NB4 (cell line): ENCODE measurements at regions not wholly inside any gene's neighbourhood (a gene's known extent, or its start where the extent isn't known, plus 50 kb on each side); places are given as distances from the start of the nearest gene placed in this dataset.

Experiments used
- DNase-seq: peaks from one replicate; pipeline ENCODE4 v3.0.0; 2010; ENCODE audit warnings: low read depth
- H3K4me3 ChIP-seq: one replicate; pipeline ENCODE4 v1.5.1; 2011; ENCODE audit warnings: mild to moderate bottlenecking, low read depth, low read length, moderate library complexity
- CTCF ChIP-seq: IDR thresholded peaks from one replicate; pipeline ENCODE4 v1.5.1; 2012; ENCODE audit warnings: low read depth, low read length
- MAX ChIP-seq: IDR thresholded peaks from 2 replicates; pipeline ENCODE4 v1.6.1; 2011; ENCODE audit warnings: low read depth, low read length
- MYC ChIP-seq: IDR thresholded peaks from 2 replicates; pipeline ENCODE4 v1.6.1; 2011; ENCODE audit warnings: low read depth, low read length
- POLR2A ChIP-seq: IDR thresholded peaks from 2 replicates; pipeline ENCODE4 v1.6.1; 2011; ENCODE audit warnings: mild to moderate bottlenecking; ENCODE audit not compliant: insufficient read length; ENCODE audit errors: extremely low read depth

GRCh38 chr2:226618875-226619605 is 180.6 kb downstream of the IRS1 start:
- no peak for TF ChIP-seq POLR2A
- no peak for TF ChIP-seq MYC
- no peak for TF ChIP-seq CTCF
- TF ChIP-seq MAX, result no peak
- H3K4me3 ChIP-seq, result no peak overlapping the region
- no peak for DNase-seq

GRCh38 chr2:226618544-226618874 is 181.1 kb downstream of the IRS1 start:
- TF ChIP-seq MAX (no peak), POLR2A (no peak), MYC (no peak), CTCF (no peak)
- DNase-seq, result no peak
- H3K4me3 ChIP-seq, result no peak overlapping the region

GRCh38 chr2:226615891-226616290 is 183.7 kb downstream of the IRS1 start:
- no peak for TF ChIP-seq MYC
- TF ChIP-seq MAX, result no peak
- TF ChIP-seq CTCF, result no peak
- TF ChIP-seq POLR2A, result no peak
- H3K4me3 ChIP-seq, result no peak overlapping the region
- no peak for DNase-seq

- TF ChIP-seq POLR2A, result no peak
- TF ChIP-seq MYC, result no peak
- no peak for TF ChIP-seq MAX
- TF ChIP-seq CTCF, result no peak
- DNase-seq, result no peak
- H3K4me3 ChIP-seq, result no peak overlapping the region
Observed at GRCh38 chr2:226611944-226612318, 187.7 kb downstream of the IRS1 start.

- no peak for DNase-seq
- no peak for TF ChIP-seq CTCF
- TF ChIP-seq MAX, result no peak
- no peak for TF ChIP-seq POLR2A
- TF ChIP-seq MYC, result no peak
- H3K4me3 ChIP-seq, result no peak overlapping the region
Observed at GRCh38 chr2:226611196-226611943, 188.2 kb downstream of the IRS1 start.
